T-cell (primary cell): ENCODE measurements at regions not wholly inside any gene's neighbourhood (a gene's known extent, or its start where the extent isn't known, plus 50 kb on each side); places are given as distances from the start of the nearest gene placed in this dataset.

Experiments
- ATAC-seq, 4 experiments: fragments of 200-7000 bp in 3 of 4; fragments of 150-1000 bp in 1 of 4; cut with Tn5 transposase; replicated peaks in 1 of 4; 1 replicate in 3 of 4; 2 replicates in 1 of 4; pipeline ENCODE4 v1.10.0; 2021; ENCODE audit warnings: moderate library complexity in 3 of 4, mild to moderate bottlenecking in 2 of 4, moderate number of reproducible peaks in 1 of 4
- CTCF ChIA-PET, 2 donors: fragments of 300-600 bp; sonication (Branson Sonifier 250); formaldehyde crosslinking; loops; one replicate each; lab custom pipeline; 2022; ENCODE audit warnings: antibody characterized with exemption in 2 of 2; lab: Charles Lee
- POLR2A ChIA-PET, 2 donors: fragments of 300-600 bp; sonication (Branson Sonifier 250); formaldehyde crosslinking; loops; one replicate each; lab custom pipeline; 2022; ENCODE audit warnings: antibody characterized with exemption in 2 of 2; lab: Charles Lee
- DNase-seq, 35 experiments: peaks; one replicate each; pipeline versions ENCODE4 v3.0.0 to v3.0.0-alpha.2; 2013 to 2023
- H3K27ac ChIP-seq: one replicate; pipeline ENCODE4 v1.5.1; 2013; ENCODE audit warnings: low read length
- H3K27me3 ChIP-seq, 2 experiments: replicated peaks in 1 of 2; 1 replicate in 1 of 2; 2 replicates in 1 of 2; pipeline versions ENCODE4 v1.6.1 to v1.7.0; 2013; ENCODE audit warnings: low read length in 1 of 2, mixed read lengths in 1 of 2; ENCODE audit not compliant: control insufficient read depth in 2 of 2, insufficient read depth in 2 of 2; ENCODE audit errors: extremely low read depth in 1 of 2
- H3K36me3 ChIP-seq, 2 donors: 1 replicate in 1 of 2; 2 replicates in 1 of 2; pipeline versions ENCODE4 v1.6.1 to v1.7.0; 2013; ENCODE audit warnings: low read length in 1 of 2; ENCODE audit not compliant: control insufficient read depth in 2 of 2, insufficient read depth in 1 of 2; ENCODE audit errors: extremely low read depth in 1 of 2
- H3K4me1 ChIP-seq, 2 experiments: 1 replicate in 1 of 2; 2 replicates in 1 of 2; pipeline versions ENCODE4 v1.6.1 to v1.7.0; 2013; ENCODE audit warnings: low read length in 2 of 2, mixed read lengths in 1 of 2; ENCODE audit not compliant: insufficient read depth in 2 of 2, control insufficient read depth in 1 of 2; ENCODE audit errors: extremely low read depth in 1 of 2
- H3K4me3 ChIP-seq, 2 donors: 1 replicate in 1 of 2; 2 replicates in 1 of 2; pipeline versions ENCODE4 v1.5.1 to v1.7.0; 2013; ENCODE audit warnings: mild to moderate bottlenecking in 2 of 2, low read length in 1 of 2, moderate library complexity in 1 of 2; ENCODE audit not compliant: control insufficient read depth in 1 of 2; ENCODE audit errors: extremely low read depth in 1 of 2
- H3K9me3 ChIP-seq: 2 replicates; pipeline ENCODE4 v1.7.0; 2013
- H3K27ac Mint-ChIP-seq, 2 donors: one replicate each; pipeline ENCODE4 v1.8.0; 2020 to 2021; ENCODE audit warnings: mild to moderate bottlenecking in 2 of 2, mixed read lengths in 2 of 2
- H3K27me3 Mint-ChIP-seq, 2 donors: one replicate each; pipeline ENCODE4 v1.8.0; 2021 to 2022; ENCODE audit warnings: mixed read lengths in 2 of 2
- H3K36me3 Mint-ChIP-seq: one replicate; pipeline ENCODE4 v1.8.0; 2021; ENCODE audit warnings: mixed read lengths
- H3K4me1 Mint-ChIP-seq, 3 donors: one replicate each; pipeline ENCODE4 v1.8.0; 2020 to 2022; ENCODE audit warnings: mixed read lengths in 3 of 3, mild to moderate bottlenecking in 1 of 3
- H3K4me3 Mint-ChIP-seq, 3 donors: one replicate each; pipeline ENCODE4 v1.8.0; 2020 to 2022; ENCODE audit warnings: mild to moderate bottlenecking in 3 of 3, mixed read lengths in 3 of 3, moderate library complexity in 3 of 3
- H3K9me3 Mint-ChIP-seq, 3 donors: one replicate each; pipeline ENCODE4 v1.8.0; 2020 to 2022; ENCODE audit warnings: mixed read lengths in 3 of 3
- WGBS: methylation state at CpG from one replicate; pipeline ENCODE4 v1.1.5; 2013; ENCODE audit warnings: missing lambda C conversion rate; ENCODE audit not compliant: insufficient coverage; 5-methylcytosine and 5-hydroxymethylcytosine counted together

DNA sequence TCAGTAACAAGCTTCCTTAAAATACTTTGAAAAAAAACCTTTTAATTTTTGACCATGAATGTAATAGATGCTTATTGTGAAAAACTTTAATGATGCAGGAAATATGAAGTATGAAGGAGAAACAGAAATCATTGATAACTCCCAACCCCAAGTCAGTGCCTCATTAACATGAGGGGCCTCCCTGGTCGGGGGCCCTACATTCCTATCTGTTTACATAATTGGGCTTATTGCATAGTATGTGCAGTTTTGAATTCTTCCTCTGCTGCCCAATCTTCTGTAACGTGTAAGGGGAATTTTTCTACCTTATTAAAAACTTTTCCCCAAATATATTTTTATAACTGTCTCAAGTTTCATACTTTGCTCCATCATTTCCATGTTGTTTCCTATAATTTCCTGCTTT is 63.0 kb downstream of the SLC25A47 start:
- WGBS, result no CpG with 5 or more reads among the region's 2 CpGs
- ChIA-PET CTCF (interaction anchor here (1.1 to 4.4 kb wide), 3 partner anchors 260 to 267 kb away, joined by 3 to 29 read pairs (median 12); no protein-coding TSS in a partner anchor), POLR2A (interaction anchor here in 1 of 2 donors (0.5 kb wide), 1 partner anchor 192 kb away, joined by 9 read pairs; no protein-coding TSS in a partner anchor)
- Histone ChIP-seq H3K4me1 (peaks cover 0 to 13% of the 10 kb centered on the region in 2 experiments), H3K27me3 (no peaks in the 10 kb centered on the region), H3K27ac (no peak overlapping the region), H3K36me3 (peaks cover 4 to 13% of the 10 kb centered on the region in 2 donors), H3K9me3 (no peaks in the 10 kb centered on the region), H3K4me3 (no peak overlapping the region)
- H3K9me3 Mint-ChIP-seq, result no peaks in the 10 kb centered on the region
- no peaks in the 10 kb centered on the region for H3K27me3 Mint-ChIP-seq
- DNase-seq (no peak), ATAC-seq (no peak)
- H3K4me1 Mint-ChIP-seq, result peaks cover 20 to 36% (median 21%) of the 10 kb centered on the region in 3 donors
- H3K4me3 Mint-ChIP-seq, result no peak overlapping the region
- no peak overlapping the region for H3K27ac Mint-ChIP-seq
- peaks cover 18% of the 10 kb centered on the region for H3K36me3 Mint-ChIP-seq

DNA sequence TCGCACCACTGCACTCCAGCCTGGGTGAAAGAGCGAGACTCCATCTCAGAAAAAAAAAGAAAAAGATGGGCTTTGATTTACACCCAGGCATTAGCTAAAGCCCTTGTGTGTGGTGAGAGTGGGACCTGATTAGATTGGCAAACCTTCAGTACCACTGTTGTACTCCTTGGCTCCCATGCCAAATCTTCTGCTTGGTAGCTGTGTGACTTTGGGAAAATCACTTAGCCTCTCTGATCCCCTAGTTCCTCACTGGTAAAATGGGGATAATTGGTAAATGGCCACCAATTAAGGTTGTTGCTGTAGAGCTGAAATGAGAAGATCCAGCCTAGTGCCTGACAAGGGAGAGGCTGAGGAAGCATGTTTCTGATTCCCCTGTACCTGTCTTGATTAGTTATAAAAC is 63.7 kb downstream of the SLC25A47 start:
- no peaks in the 10 kb centered on the region for H3K9me3 ChIP-seq
- H3K27ac Mint-ChIP-seq, result no peak overlapping the region
- H3K4me3 Mint-ChIP-seq, result no peak overlapping the region
- no peak overlapping the region for H3K27ac ChIP-seq
- peaks cover 20 to 36% (median 21%) of the 10 kb centered on the region in 3 donors for H3K4me1 Mint-ChIP-seq
- no peaks in the 10 kb centered on the region for H3K9me3 Mint-ChIP-seq
- H3K36me3 ChIP-seq, result peaks cover 0 to 6% of the 10 kb centered on the region in 2 donors
- H3K4me1 ChIP-seq, result peaks cover 0 to 13% of the 10 kb centered on the region in 2 experiments
- H3K27me3 ChIP-seq, result no peaks in the 10 kb centered on the region
- CTCF ChIA-PET, result interaction anchor here (0.6 to 1.1 kb wide), 3 partner anchors 259 to 262 kb away, joined by 3 read pairs; no protein-coding TSS in a partner anchor
- POLR2A ChIA-PET, result no interaction called here
- H3K36me3 Mint-ChIP-seq, result peaks cover 15% of the 10 kb centered on the region
- 100% methylated on average over 1 of the region's 2 CpGs for WGBS
- no peak for DNase-seq
- ATAC-seq, result no peak
- H3K4me3 ChIP-seq, result no peak overlapping the region
- no peaks in the 10 kb centered on the region for H3K27me3 Mint-ChIP-seq

DNA sequence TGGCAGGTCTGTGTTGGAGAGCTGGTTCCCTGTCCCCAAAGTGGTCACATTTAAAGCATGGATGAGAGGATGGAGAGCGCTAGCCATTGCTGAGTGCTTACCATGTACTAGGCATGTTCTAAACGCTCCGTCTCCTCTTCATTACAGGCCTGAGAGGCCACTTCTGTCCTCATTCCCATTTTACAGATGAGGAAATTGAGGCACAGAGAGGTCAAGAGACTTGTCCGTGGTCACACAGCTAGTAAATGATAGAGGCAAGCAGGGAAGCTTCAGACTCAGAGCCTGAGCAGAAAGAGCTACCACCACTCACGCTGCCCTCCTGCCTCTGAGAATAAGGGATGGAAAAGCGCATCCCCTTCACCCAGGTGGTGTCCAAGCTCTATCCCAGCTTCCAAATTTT is 64.3 kb downstream of the SLC25A47 start:
- POLR2A ChIA-PET, result no interaction called here
- 100% methylated on average over 1 of the region's 6 CpGs for WGBS

DNA sequence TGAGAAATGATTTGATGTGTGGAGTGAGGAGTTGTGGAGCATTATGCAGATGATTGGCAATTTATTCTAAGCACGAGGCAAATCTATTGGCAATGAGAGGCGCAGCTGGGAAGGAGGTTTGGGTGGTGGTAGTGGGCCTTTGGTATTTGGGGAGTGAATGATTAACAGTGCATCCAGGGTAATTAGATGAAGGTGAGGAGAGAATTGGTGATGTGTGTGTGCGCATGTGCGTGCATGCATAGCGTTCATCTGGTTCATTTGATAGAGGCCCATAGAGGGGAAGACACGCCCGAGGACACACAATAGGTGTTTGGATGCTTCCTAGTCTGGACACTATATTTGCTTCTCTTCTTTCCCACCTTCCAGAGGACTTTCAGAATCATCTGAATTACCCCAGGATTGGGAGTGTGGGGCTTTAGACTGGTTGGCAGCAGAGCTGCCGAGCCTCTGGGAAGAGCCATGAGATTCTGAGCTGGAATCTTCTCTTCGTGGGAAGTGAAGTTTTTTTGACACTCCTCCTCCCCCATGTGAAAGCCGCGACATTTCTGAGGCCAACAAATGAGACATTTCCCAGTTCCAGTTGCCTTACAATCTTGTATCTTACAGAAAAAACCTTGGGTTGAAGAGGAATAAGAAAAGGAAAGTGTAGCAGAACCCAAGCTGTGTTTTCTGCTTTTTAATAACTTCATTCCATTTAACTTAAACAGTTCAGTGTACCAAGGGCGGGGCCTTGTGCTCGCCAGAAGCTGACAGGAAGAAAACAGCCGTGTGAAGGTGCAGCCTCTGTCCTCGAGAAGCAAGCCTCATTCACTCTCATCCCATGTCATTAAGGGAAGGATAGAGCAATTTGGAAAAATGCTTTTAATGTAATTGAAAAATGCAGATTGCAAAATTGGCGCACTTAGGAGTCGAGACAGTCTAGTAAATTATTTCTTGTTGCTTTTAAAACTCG is 65.2 kb downstream of the SLC25A47 start:
- DNase-seq (no peak), ATAC-seq (no peak)
- 98% methylated on average over 6 of the region's 18 CpGs for WGBS
- CTCF ChIA-PET, result no interaction called here
- POLR2A ChIA-PET, result no interaction called here
- Mint-ChIP-seq H3K4me1 (peaks cover 21 to 32% (median 23%) of the 10 kb centered on the region in 3 donors), H3K4me3 (no peak overlapping the region), H3K27ac (peak overlapping the region in 1 of 2 donors; percentile 6), H3K9me3 (no peaks in the 10 kb centered on the region), H3K27me3 (no peaks in the 10 kb centered on the region), H3K36me3 (peaks cover 19% of the 10 kb centered on the region)
- H3K9me3 ChIP-seq, result no peaks in the 10 kb centered on the region
- H3K4me3 ChIP-seq, result no peak overlapping the region
- H3K27me3 ChIP-seq, result no peaks in the 10 kb centered on the region
- no peak overlapping the region for H3K27ac ChIP-seq
- no peaks in the 10 kb centered on the region for H3K36me3 ChIP-seq
- H3K4me1 ChIP-seq, result peaks cover 0 to 13% of the 10 kb centered on the region in 2 experiments

More for the DNA sequence above, 64.3 kb downstream of the SLC25A47 start:
- Histone ChIP-seq H3K4me1 (peaks cover 0 to 13% of the 10 kb centered on the region in 2 experiments), H3K36me3 (peaks cover 0 to 3% of the 10 kb centered on the region in 2 donors), H3K27me3 (no peaks in the 10 kb centered on the region), H3K4me3 (no peak overlapping the region), H3K9me3 (no peaks in the 10 kb centered on the region), H3K27ac (no peak overlapping the region)
- DNase-seq (no peak), ATAC-seq (no peak)
- CTCF ChIA-PET, result interaction anchor here (0.6 to 0.9 kb wide), 2 partner anchors 258 to 261 kb away, joined by 3 read pairs; no protein-coding TSS in a partner anchor
- peaks cover 17% of the 10 kb centered on the region for H3K36me3 Mint-ChIP-seq
- H3K27ac Mint-ChIP-seq, result no peak overlapping the region
- H3K9me3 Mint-ChIP-seq, result no peaks in the 10 kb centered on the region
- no peaks in the 10 kb centered on the region for H3K27me3 Mint-ChIP-seq
- no peak overlapping the region for H3K4me3 Mint-ChIP-seq
- peaks cover 20 to 32% (median 21%) of the 10 kb centered on the region in 3 donors for H3K4me1 Mint-ChIP-seq

DNA sequence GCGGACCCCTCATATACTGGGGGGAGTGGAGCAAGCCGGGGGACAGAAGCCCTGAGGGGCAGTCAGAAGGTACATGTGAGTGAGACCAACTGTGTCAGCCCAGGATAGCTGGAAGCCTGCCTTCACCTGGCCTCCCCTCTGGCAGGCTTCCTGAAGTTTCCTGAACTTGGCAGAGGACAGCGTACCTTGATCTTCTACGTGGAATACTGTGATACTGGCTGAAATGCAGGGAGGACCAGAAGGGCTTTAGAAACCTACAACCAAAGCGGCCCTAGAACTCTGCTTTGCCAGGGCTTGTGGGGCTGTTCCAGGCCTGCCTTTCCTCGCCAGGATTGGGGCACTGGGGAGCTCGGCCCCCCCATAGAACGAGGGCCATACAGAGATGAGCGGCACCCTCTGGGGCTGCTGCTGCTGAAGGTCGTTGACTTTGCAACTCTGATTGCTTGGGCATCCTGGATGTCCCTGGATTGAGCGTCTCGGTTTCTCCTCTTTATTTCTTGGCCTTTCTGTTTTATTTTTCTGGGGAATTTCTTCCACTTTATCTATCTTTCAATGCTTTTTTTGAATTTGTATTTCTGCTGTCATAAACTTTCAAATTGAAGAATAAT is 66.5 kb downstream of the SLC25A47 start:
- Mint-ChIP-seq H3K4me3 (no peak overlapping the region), H3K4me1 (peaks cover 18 to 26% (median 22%) of the 10 kb centered on the region in 3 donors), H3K27me3 (no peaks in the 10 kb centered on the region), H3K36me3 (peaks cover 19% of the 10 kb centered on the region), H3K27ac (no peak overlapping the region), H3K9me3 (no peaks in the 10 kb centered on the region)
- 84% methylated on average over 7 of the region's 12 CpGs for WGBS
- DNase-seq (no peak), ATAC-seq (no peak)
- Histone ChIP-seq H3K9me3 (no peaks in the 10 kb centered on the region), H3K4me1 (peaks cover 0 to 14% of the 10 kb centered on the region in 2 experiments), H3K36me3 (no peaks in the 10 kb centered on the region), H3K27ac (no peak overlapping the region), H3K4me3 (no peak overlapping the region), H3K27me3 (no peaks in the 10 kb centered on the region)
- ChIA-PET POLR2A (no interaction called here), CTCF (interaction anchor here in 1 of 2 donors (1.1 kb wide), 1 partner anchor 256 kb away, joined by 4 read pairs; no protein-coding TSS in a partner anchor)

DNA sequence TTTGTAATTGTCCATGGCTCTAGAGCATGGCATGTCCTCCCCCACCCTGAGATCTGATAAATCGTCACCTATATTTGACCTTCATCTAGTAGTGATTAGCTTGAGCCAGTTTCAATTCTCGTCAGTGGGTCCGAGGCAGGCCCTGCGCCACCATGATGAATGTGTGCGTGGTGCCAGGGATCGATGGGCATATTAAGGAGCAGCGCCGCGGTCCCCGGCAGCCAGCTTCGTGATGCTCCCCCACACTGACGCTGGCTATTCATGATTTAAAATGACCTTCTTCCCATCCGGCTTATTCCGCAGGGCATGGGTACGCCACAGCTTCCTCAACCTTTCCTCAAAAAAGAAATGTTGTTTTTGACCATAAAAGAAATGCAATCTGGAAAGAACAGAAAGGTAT is 68.0 kb downstream of the SLC25A47 start:
- ATAC-seq (no peak), DNase-seq (no peak)
- H3K27me3 ChIP-seq, result no peaks in the 10 kb centered on the region
- Mint-ChIP-seq H3K4me1 (peaks cover 18 to 26% (median 21%) of the 10 kb centered on the region in 3 donors), H3K9me3 (no peaks in the 10 kb centered on the region), H3K27ac (no peak overlapping the region), H3K27me3 (no peaks in the 10 kb centered on the region), H3K36me3 (peaks cover 19% of the 10 kb centered on the region), H3K4me3 (no peak overlapping the region)
- ChIA-PET CTCF (interaction anchor here in 1 of 2 donors (0.7 kb wide), 1 partner anchor 20 kb away, joined by 3 read pairs; no protein-coding TSS in a partner anchor), POLR2A (no interaction called here)
- H3K4me3 ChIP-seq, result no peak overlapping the region
- peaks cover 0 to 14% of the 10 kb centered on the region in 2 experiments for H3K4me1 ChIP-seq
- H3K9me3 ChIP-seq, result no peaks in the 10 kb centered on the region
- WGBS, result 93% methylated on average over 8 of the region's 15 CpGs
- no peak overlapping the region for H3K27ac ChIP-seq
- no peaks in the 10 kb centered on the region for H3K36me3 ChIP-seq
